ENCODE measurements at regions not wholly inside any gene's neighbourhood (a gene's known extent, or its start where the extent isn't known, plus 50 kb on each side); places are given as distances from the start of the nearest gene placed in this dataset.
"Not testable (repeated sequence)": the region's sequence is repeated elsewhere in the genome, so short reads cannot be mapped to it uniquely, and the experiment has no call there.

GRCh38 chr11:123344188-123344587, 85.9 kb upstream of the GRAMD1B start:
- DNase-seq (ENCODE audit: low read depth in 3 of 3) = not testable (repeated sequence)

- no peak for DNase-seq (ENCODE audit: low read depth in 3 of 3)
These were observed 90.9 kb upstream of the GRAMD1B start for GRCh38 chr11:123338997-123339752.

- DNase-seq (ENCODE audit: low read depth in 3 of 3) = no peak
These were observed 91.7 kb upstream of the GRAMD1B start for GRCh38 chr11:123338266-123338800.

GRCh38 chr11:123334925-123335324, 95.1 kb upstream of the GRAMD1B start:
- DNase-seq (ENCODE audit: low read depth in 3 of 3) = no peak

GRCh38 chr11:123332577-123332976, 97.5 kb upstream of the GRAMD1B start:
- not testable (repeated sequence) for DNase-seq (ENCODE audit: low read depth in 3 of 3)

GRCh38 chr11:123330948-123331347, 99.1 kb upstream of the GRAMD1B start:
- DNase-seq (ENCODE audit: low read depth in 3 of 3) = no peak

GRCh38 chr11:123330471-123330870, 99.6 kb upstream of the GRAMD1B start:
- DNase-seq (ENCODE audit: low read depth in 3 of 3) = no peak

- DNase-seq (ENCODE audit: low read depth in 3 of 3) = no peak
These were observed 100.0 kb upstream of the GRAMD1B start for GRCh38 chr11:123330071-123330470.

- no peak for DNase-seq (ENCODE audit: low read depth in 3 of 3)
These were observed 101.7 kb upstream of the GRAMD1B start for GRCh38 chr11:123328281-123328867.

- no peak for DNase-seq (ENCODE audit: low read depth in 3 of 3)
These were observed 104.5 kb upstream of the GRAMD1B start for GRCh38 chr11:123325533-123325932.

- no peak for DNase-seq (ENCODE audit: low read depth in 3 of 3)
These were observed 106.5 kb upstream of the GRAMD1B start for GRCh38 chr11:123323568-123323967.

- DNase-seq (ENCODE audit: low read depth in 3 of 3) = no peak
These were observed 108.4 kb upstream of the GRAMD1B start for GRCh38 chr11:123321636-123322035.

- no peak for DNase-seq (ENCODE audit: low read depth in 3 of 3)
These were observed 111.4 kb upstream of the GRAMD1B start for GRCh38 chr11:123318623-123319022.

GRCh38 chr11:123318132-123318531, 111.9 kb upstream of the GRAMD1B start:
- not testable (repeated sequence) for DNase-seq (ENCODE audit: low read depth in 3 of 3)

- no peak for DNase-seq (ENCODE audit: low read depth in 3 of 3)
These were observed 114.1 kb upstream of the GRAMD1B start for GRCh38 chr11:123316003-123316402.

GRCh38 chr11:123314972-123315371, 115.1 kb upstream of the GRAMD1B start:
- no peak for DNase-seq (ENCODE audit: low read depth in 3 of 3)

GRCh38 chr11:123313262-123313661, 116.8 kb upstream of the GRAMD1B start:
- DNase-seq (ENCODE audit: low read depth in 3 of 3) = no peak

- no peak for DNase-seq (ENCODE audit: low read depth in 3 of 3)
These were observed 113.0 kb upstream of the CLMP start for GRCh38 chr11:123308077-123308476.

GRCh38 chr11:123307276-123307675, 112.2 kb upstream of the CLMP start:
- no peak for DNase-seq (ENCODE audit: low read depth in 3 of 3)

GRCh38 chr11:123306531-123306930, 111.5 kb upstream of the CLMP start:
- DNase-seq (ENCODE audit: low read depth in 3 of 3) = no peak

- no peak for DNase-seq (ENCODE audit: low read depth in 3 of 3)
These were observed 110.7 kb upstream of the CLMP start for GRCh38 chr11:123305601-123306375.

GRCh38 chr11:123304828-123305466, 109.9 kb upstream of the CLMP start:
- DNase-seq (ENCODE audit: low read depth in 3 of 3) = no peak
